Gastroesophageal sphincter (tissue), 3 donors: ENCODE measurements at regions not wholly inside any gene's neighbourhood (a gene's known extent, or its start where the extent isn't known, plus 50 kb on each side); places are given as distances from the start of the nearest gene placed in this dataset.

Experiments used
- CTCF ChIP-seq, 4 experiments: fragments of 200-600 bp in 2 of 4; fragments of 450-650 bp in 2 of 4; sonication (generic) in 1 of 4; IDR thresholded peaks; one replicate each; pipeline ENCODE4 v1.5.1; 2017 to 2019; ENCODE audit warnings: antibody characterized with exemption in 4 of 4, mild to moderate bottlenecking in 2 of 4, moderate library complexity in 2 of 4
- EP300 ChIP-seq: sonication (generic); formaldehyde crosslinking; IDR thresholded peaks from one replicate; pipeline ENCODE4 v1.6.1; 2017; ENCODE audit warnings: antibody characterized with exemption, mild to moderate bottlenecking
- POLR2A ChIP-seq, 2 donors: fragments of 450-650 bp; IDR thresholded peaks; one replicate each; pipeline ENCODE4 v1.6.1; 2017; ENCODE audit warnings: antibody characterized with exemption in 2 of 2, mild to moderate bottlenecking in 2 of 2, moderate library complexity in 1 of 2

GRCh38 chr13:40074338-40074737 is 418.9 kb downstream of the COG6 start:
- TF ChIP-seq CTCF (IDR thresholded peaks at IDR 0.05) (no peak), POLR2A (IDR thresholded peaks at IDR 0.05) (no peak), EP300 (no peak)
